WTC11 (cell line): ENCODE measurements at regions not wholly inside any gene's neighbourhood (a gene's known extent, or its start where the extent isn't known, plus 50 kb on each side); places are given as distances from the start of the nearest gene placed in this dataset.

Source experiments
- ATAC-seq: fragments of 200-7000 bp; cut with Tn5 transposase; 2 replicates; pipeline ENCODE4 v1.10.0; 2021; ENCODE audit warnings: mild to moderate bottlenecking, moderate library complexity
- CTCF ChIA-PET: fragments of 300-600 bp; sonication (Branson Sonifier 250); formaldehyde crosslinking; loops from one replicate; lab custom pipeline; 2021; ENCODE audit warnings: antibody characterized with exemption; lab: Charles Lee
- POLR2A ChIA-PET: fragments of 350-600 bp; sonication (Branson Sonifier 250); formaldehyde crosslinking; loops from one replicate; lab custom pipeline; 2021; ENCODE audit warnings: antibody characterized with exemption; lab: Charles Lee
- DNase-seq: peaks from one replicate; pipeline ENCODE4 v3.0.0; 2021; ENCODE audit warnings: low spot score
- H3K27ac Mint-ChIP-seq: 2 replicates; pipeline ENCODE4 v1.8.0; 2021; ENCODE audit warnings: mixed read lengths
- H3K27me3 Mint-ChIP-seq: 2 replicates; pipeline ENCODE4 v1.8.0; 2021; ENCODE audit warnings: low read depth, mild to moderate bottlenecking, moderate library complexity, mixed read lengths
- H3K36me3 Mint-ChIP-seq: 2 replicates; pipeline ENCODE4 v1.8.0; 2021; ENCODE audit warnings: mixed read lengths
- H3K4me1 Mint-ChIP-seq: 2 replicates; pipeline ENCODE4 v1.8.0; 2022; ENCODE audit warnings: mixed read lengths
- H3K4me3 Mint-ChIP-seq: 2 replicates; pipeline ENCODE4 v1.8.0; 2021; ENCODE audit warnings: mild to moderate bottlenecking, moderate library complexity, mixed read lengths
- H3K9me3 Mint-ChIP-seq: 2 replicates; pipeline ENCODE4 v1.8.0; 2021; ENCODE audit warnings: mixed read lengths
- CBFB ChIP-seq: sonication (generic); formaldehyde crosslinking; IDR thresholded peaks from 2 replicates; pipeline ENCODE4 v1.8.1; 2022; ENCODE audit warnings: mild to moderate bottlenecking, low read depth, missing genetic modification reagents
- CTCF ChIP-seq: fragments of 200-600 bp; IDR thresholded peaks from 2 replicates; pipeline ENCODE4 v1.8.0; 2022; ENCODE audit warnings: antibody characterized with exemption
- E2F4 ChIP-seq: sonication (generic); formaldehyde crosslinking; IDR thresholded peaks from 2 replicates; pipeline ENCODE4 v1.8.1; 2022; ENCODE audit warnings: low read depth, mild to moderate bottlenecking, moderate library complexity, missing genetic modification reagents, borderline replicate concordance
- FOXP1 ChIP-seq: sonication (generic); formaldehyde crosslinking; IDR thresholded peaks from 2 replicates; pipeline ENCODE4 v1.8.0; 2022; ENCODE audit warnings: missing genetic modification reagents, mild to moderate bottlenecking, moderate library complexity, borderline replicate concordance
- HMGXB4 ChIP-seq: sonication (generic); formaldehyde crosslinking; IDR thresholded peaks from 2 replicates; pipeline ENCODE4 v1.8.1; 2023; ENCODE audit warnings: mild to moderate bottlenecking, moderate library complexity, missing genetic modification reagents
- NFYB ChIP-seq: sonication (generic); formaldehyde crosslinking; conservative IDR thresholded peaks from 2 replicates; pipeline ENCODE4 v1.8.0; 2022; ENCODE audit warnings: low read depth, missing genetic modification reagents
- NR3C1 ChIP-seq: sonication (generic); formaldehyde crosslinking; conservative IDR thresholded peaks from 2 replicates; pipeline ENCODE4 v1.8.1; 2023; ENCODE audit warnings: low read depth, mild to moderate bottlenecking, missing genetic modification reagents
- SP1 ChIP-seq: sonication (generic); formaldehyde crosslinking; conservative IDR thresholded peaks from 2 replicates; pipeline ENCODE4 v1.8.1; 2022; ENCODE audit warnings: missing genetic modification reagents
- STAT6 ChIP-seq: sonication (generic); formaldehyde crosslinking; conservative IDR thresholded peaks from 2 replicates; pipeline ENCODE4 v1.8.1; 2023; ENCODE audit warnings: mild to moderate bottlenecking, low read depth, missing genetic modification reagents, moderate library complexity
- TP53 ChIP-seq: sonication (generic); formaldehyde crosslinking; IDR thresholded peaks from 2 replicates; pipeline ENCODE4 v1.8.1; 2023; ENCODE audit warnings: mild to moderate bottlenecking, missing genetic modification reagents
- USF2 ChIP-seq: sonication (generic); formaldehyde crosslinking; IDR thresholded peaks from 2 replicates; pipeline ENCODE4 v1.8.1; 2023; ENCODE audit warnings: mild to moderate bottlenecking, missing genetic modification reagents, moderate library complexity
- ZNF423 ChIP-seq: fragments of 250-450 bp; sonication (Bioruptor Pico); IDR thresholded peaks from 2 replicates; pipeline ENCODE4 v2.1.2; 2022; ENCODE audit warnings: mild to moderate bottlenecking, moderate library complexity
- ZNF425 ChIP-seq: fragments of 250-450 bp; sonication (Bioruptor Pico); conservative IDR thresholded peaks from 2 replicates; pipeline ENCODE4 v1.9.0; 2021; ENCODE audit warnings: mild to moderate bottlenecking

- CTCF ChIA-PET = interaction anchor here (0.5 to 3.3 kb wide), 33 partner anchors 9 to 545 kb away, joined by 3 to 19 read pairs (median 4); no protein-coding TSS in a partner anchor
- Mint-ChIP-seq H3K36me3 (no peaks in the 10 kb centered on the region), H3K27me3 (no peaks in the 10 kb centered on the region; the same call in 1 of the 2 replicates), H3K9me3 (peaks cover 3% of the 10 kb centered on the region; the same call in 1 of the 2 replicates)
- DNase-seq = peak; percentile 78
- TF ChIP-seq ZNF425 (CRISPR knock-in tag) = no peak
- TF ChIP-seq USF2 (CRISPR knock-in tag) = peak; percentile 49
- TF ChIP-seq STAT6 (CRISPR knock-in tag) = 0 out of 2 replicates have a peak, but pooled peaks have one; percentile 36
- peak; percentile 100 for TF ChIP-seq SP1 (CRISPR knock-in tag)
- TF ChIP-seq E2F4 (CRISPR knock-in tag) = no peak
- TF ChIP-seq CTCF = peak; percentile 76
- 0 out of 2 replicates have a peak, but pooled peaks have one; percentile 49 for TF ChIP-seq CBFB (CRISPR knock-in tag)
- TF ChIP-seq TP53 (CRISPR knock-in tag) = peak; percentile 82; the same call in 1 of the 2 replicates
- TF ChIP-seq HMGXB4 (CRISPR knock-in tag) = peak; percentile 85
- TF ChIP-seq ZNF423 = peak; percentile 85
- 0 out of 2 replicates have a peak, but pooled peaks have one; percentile 62 for TF ChIP-seq NR3C1 (CRISPR knock-in tag)
- no peak for TF ChIP-seq NFYB
- peak; percentile 74; the same call in 1 of the 2 replicates for TF ChIP-seq FOXP1
- TF ChIP-seq, all 79 proteins: peak for 10
- no peaks in the 10 kb centered on the region for H3K4me1 Mint-ChIP-seq
- H3K4me3 Mint-ChIP-seq = peak overlapping the region; percentile 39
- peak; percentile 76 for ATAC-seq
- no peak overlapping the region for H3K27ac Mint-ChIP-seq
- POLR2A ChIA-PET = interaction anchor here (0.5 kb wide), 1 partner anchor 60 kb away, joined by 5 read pairs; no protein-coding TSS in a partner anchor
Observed at GRCh38 chr4:1512738-1513660, 106.8 kb upstream of the NKX1-1 start.
